ENCODE measurements at regions not wholly inside any gene's neighbourhood (a gene's known extent, or its start where the extent isn't known, plus 50 kb on each side); places are given as distances from the start of the nearest gene placed in this dataset.

- no peaks in the 10 kb centered on the region for H3K27me3 Mint-ChIP-seq
- no peaks in the 10 kb centered on the region for H3K4me1 Mint-ChIP-seq
- H3K4me3 ChIP-seq (ENCODE audit: low read depth, low read length): no peak overlapping the region
- no peak overlapping the region for H3K27ac ChIP-seq (ENCODE audit: insufficient read depth, low read length, poor library complexity, severe bottlenecking)
- no peaks in the 10 kb centered on the region for H3K9me3 Mint-ChIP-seq
- H3K27me3 ChIP-seq (ENCODE audit: control insufficient read depth, insufficient read depth, low read length): no peaks in the 10 kb centered on the region
- H3K9me3 ChIP-seq (ENCODE audit: control insufficient read depth in 2 of 2, low read length in 2 of 2): no peaks in the 10 kb centered on the region
- DNase-seq (no peak), ATAC-seq (ENCODE audit: low read depth in 2 of 2) (no peak)
- no peak overlapping the region for H3K27ac Mint-ChIP-seq
- H3K36me3 ChIP-seq (ENCODE audit: control insufficient read depth, insufficient read depth, low read length): no peaks in the 10 kb centered on the region
- H3K4me3 Mint-ChIP-seq: no peak overlapping the region
- no peaks in the 10 kb centered on the region for H3K36me3 Mint-ChIP-seq
- H3K4me1 ChIP-seq (ENCODE audit: control insufficient read depth, insufficient read depth, low read length, poor library complexity, severe bottlenecking): no peaks in the 10 kb centered on the region
These were observed 182.2 kb downstream of the AACS start for GRCh38 chr12:125247477-125247876.

- no peaks in the 10 kb centered on the region for H3K27me3 ChIP-seq (ENCODE audit: control insufficient read depth, insufficient read depth, low read length)
- H3K36me3 Mint-ChIP-seq: no peaks in the 10 kb centered on the region
- no peaks in the 10 kb centered on the region for H3K9me3 ChIP-seq (ENCODE audit: control insufficient read depth in 2 of 2, low read length in 2 of 2)
- no peaks in the 10 kb centered on the region for H3K9me3 Mint-ChIP-seq
- no peak overlapping the region for H3K4me3 ChIP-seq (ENCODE audit: low read depth, low read length)
- ATAC-seq (ENCODE audit: low read depth in 2 of 2) (no peak), DNase-seq (no peak)
- peaks cover 4% of the 10 kb centered on the region for H3K27me3 Mint-ChIP-seq
- H3K4me1 ChIP-seq (ENCODE audit: control insufficient read depth, insufficient read depth, low read length, poor library complexity, severe bottlenecking): no peaks in the 10 kb centered on the region
- no peaks in the 10 kb centered on the region for H3K36me3 ChIP-seq (ENCODE audit: control insufficient read depth, insufficient read depth, low read length)
- no peak overlapping the region for H3K27ac Mint-ChIP-seq
- H3K4me3 Mint-ChIP-seq: no peak overlapping the region
- H3K27ac ChIP-seq (ENCODE audit: insufficient read depth, low read length, poor library complexity, severe bottlenecking): no peak overlapping the region
- H3K4me1 Mint-ChIP-seq: no peaks in the 10 kb centered on the region
These were observed 184.0 kb downstream of the AACS start for GRCh38 chr12:125249066-125249824.

DNA sequence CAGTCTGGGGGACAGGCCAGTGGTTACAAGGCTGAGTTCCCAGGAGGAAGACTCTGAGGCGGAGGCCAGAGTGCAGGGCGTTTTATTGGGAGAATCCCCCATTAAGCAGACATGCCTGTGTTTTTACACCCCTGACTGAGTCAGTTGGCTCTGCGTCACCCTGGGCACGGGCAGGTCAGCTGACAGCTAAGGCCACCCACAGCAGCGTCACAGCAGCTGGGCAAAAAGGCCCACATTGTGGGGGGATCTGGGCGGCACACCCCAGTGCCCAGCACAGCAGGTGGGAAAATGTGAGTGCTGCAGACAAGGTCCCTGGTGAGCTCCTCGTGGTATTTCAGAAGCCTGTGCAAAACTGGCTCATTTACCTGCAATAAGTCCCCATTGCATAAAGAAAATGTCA, 184.7 kb downstream of the AACS start:
- no peak for ATAC-seq (ENCODE audit: low read depth in 2 of 2)
- H3K27me3 Mint-ChIP-seq: peaks cover 4% of the 10 kb centered on the region
- H3K4me3 Mint-ChIP-seq: no peak overlapping the region
- DNase-seq: no peak
- H3K27ac ChIP-seq (ENCODE audit: insufficient read depth, low read length, poor library complexity, severe bottlenecking): no peak overlapping the region
- no peaks in the 10 kb centered on the region for H3K27me3 ChIP-seq (ENCODE audit: control insufficient read depth, insufficient read depth, low read length)
- H3K4me1 Mint-ChIP-seq: no peaks in the 10 kb centered on the region
- H3K9me3 ChIP-seq (ENCODE audit: control insufficient read depth in 2 of 2, low read length in 2 of 2): no peaks in the 10 kb centered on the region
- no peak overlapping the region for H3K27ac Mint-ChIP-seq
- H3K36me3 Mint-ChIP-seq: no peaks in the 10 kb centered on the region
- H3K36me3 ChIP-seq (ENCODE audit: control insufficient read depth, insufficient read depth, low read length): no peaks in the 10 kb centered on the region
- no peaks in the 10 kb centered on the region for H3K9me3 Mint-ChIP-seq
- no peak overlapping the region for H3K4me3 ChIP-seq (ENCODE audit: low read depth, low read length)
- H3K4me1 ChIP-seq (ENCODE audit: control insufficient read depth, insufficient read depth, low read length, poor library complexity, severe bottlenecking): no peaks in the 10 kb centered on the region

GRCh38 chr12:125254236-125254635, 189.0 kb downstream of the AACS start:
- H3K4me1 Mint-ChIP-seq: no peaks in the 10 kb centered on the region
- no peak overlapping the region for H3K27ac ChIP-seq (ENCODE audit: insufficient read depth, low read length, poor library complexity, severe bottlenecking)
- H3K4me1 ChIP-seq (ENCODE audit: control insufficient read depth, insufficient read depth, low read length, poor library complexity, severe bottlenecking): no peaks in the 10 kb centered on the region
- no peak for ATAC-seq (ENCODE audit: low read depth in 2 of 2)
- no peaks in the 10 kb centered on the region for H3K36me3 Mint-ChIP-seq
- peaks cover 4% of the 10 kb centered on the region for H3K27me3 Mint-ChIP-seq
- no peaks in the 10 kb centered on the region for H3K9me3 ChIP-seq (ENCODE audit: control insufficient read depth in 2 of 2, low read length in 2 of 2)
- peak overlapping the region in 1 of 3 donors; percentile 81 for H3K27ac Mint-ChIP-seq
- H3K27me3 ChIP-seq (ENCODE audit: control insufficient read depth, insufficient read depth, low read length): no peaks in the 10 kb centered on the region
- peaks cover 0 to 4% (median 1%) of the 10 kb centered on the region in 7 donors for H3K9me3 Mint-ChIP-seq
- no peaks in the 10 kb centered on the region for H3K36me3 ChIP-seq (ENCODE audit: control insufficient read depth, insufficient read depth, low read length)
- DNase-seq: no peak
- H3K4me3 ChIP-seq (ENCODE audit: low read depth, low read length): no peak overlapping the region
- H3K4me3 Mint-ChIP-seq: no peak overlapping the region

DNA sequence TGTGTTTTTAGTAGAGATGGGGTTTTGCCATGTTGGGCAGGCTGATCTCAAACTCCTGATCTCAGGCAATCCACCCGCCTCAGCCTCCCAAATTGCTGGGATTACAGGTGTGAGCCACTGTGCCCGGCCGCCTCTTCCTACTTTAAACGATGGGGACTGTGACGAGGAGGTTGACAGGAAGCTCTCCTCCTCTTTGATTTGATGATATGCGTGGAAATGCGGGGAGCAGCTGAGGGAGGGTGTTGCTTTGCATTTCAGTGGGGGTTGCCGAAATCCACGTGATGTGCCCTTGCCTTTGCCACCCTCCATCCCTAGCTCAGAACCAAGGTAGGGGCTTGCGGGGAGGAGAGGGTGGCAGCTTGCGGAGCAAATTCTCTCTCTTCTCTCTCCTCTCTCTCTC, 189.6 kb downstream of the AACS start:
- H3K4me3 Mint-ChIP-seq: no peak overlapping the region
- H3K4me1 Mint-ChIP-seq: no peaks in the 10 kb centered on the region
- Histone ChIP-seq H3K27ac (ENCODE audit: insufficient read depth, low read length, poor library complexity, severe bottlenecking) (no peak overlapping the region), H3K9me3 (ENCODE audit: control insufficient read depth in 2 of 2, low read length in 2 of 2) (no peaks in the 10 kb centered on the region), H3K36me3 (ENCODE audit: control insufficient read depth, insufficient read depth, low read length) (no peaks in the 10 kb centered on the region), H3K4me3 (ENCODE audit: low read depth, low read length) (no peak overlapping the region), H3K27me3 (ENCODE audit: control insufficient read depth, insufficient read depth, low read length) (no peaks in the 10 kb centered on the region), H3K4me1 (ENCODE audit: control insufficient read depth, insufficient read depth, low read length, poor library complexity, severe bottlenecking) (no peaks in the 10 kb centered on the region)
- peaks cover 0 to 6% (median 1%) of the 10 kb centered on the region in 7 donors for H3K9me3 Mint-ChIP-seq
- H3K27me3 Mint-ChIP-seq: peaks cover 4% of the 10 kb centered on the region
- DNase-seq: no peak
- H3K36me3 Mint-ChIP-seq: no peaks in the 10 kb centered on the region
- no peak overlapping the region for H3K27ac Mint-ChIP-seq
- ATAC-seq (ENCODE audit: low read depth in 2 of 2): no peak

DNA sequence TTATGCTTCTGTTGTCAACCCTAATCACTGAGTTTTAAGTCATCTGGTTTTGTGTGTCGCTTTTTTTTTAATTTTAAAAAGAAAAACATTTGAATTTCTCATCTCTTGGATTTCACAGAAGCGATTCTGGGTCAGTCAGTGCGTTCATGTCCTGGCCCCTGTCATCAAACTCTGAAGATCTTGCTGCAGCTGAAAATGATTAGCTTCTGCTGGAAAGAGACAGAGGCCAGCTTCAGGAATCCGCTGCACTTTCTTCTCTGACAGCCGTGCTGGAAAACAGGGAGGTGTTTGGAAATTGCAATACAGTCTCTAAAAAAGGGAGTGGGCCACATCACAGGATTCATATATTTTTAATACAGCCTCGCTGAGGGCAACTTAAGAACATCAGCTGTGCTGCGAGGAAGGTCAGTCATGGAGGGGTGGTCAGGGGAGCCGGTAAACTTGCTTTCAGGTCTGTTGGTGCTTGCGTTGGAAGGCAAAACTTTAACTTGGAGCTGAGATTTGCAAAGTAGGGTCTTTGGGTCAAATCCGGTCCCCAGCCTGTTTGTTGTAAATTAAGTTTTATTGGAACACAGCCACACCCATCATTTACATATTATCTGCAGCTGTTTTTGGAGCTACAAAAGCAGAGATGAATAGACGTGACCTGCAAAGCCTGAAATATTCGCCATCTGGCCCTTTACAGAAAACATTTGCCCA, 190.8 kb downstream of the AACS start:
- H3K4me1 Mint-ChIP-seq: no peaks in the 10 kb centered on the region
- H3K27me3 ChIP-seq (ENCODE audit: control insufficient read depth, insufficient read depth, low read length): no peaks in the 10 kb centered on the region
- H3K4me3 Mint-ChIP-seq: no peak overlapping the region
- ATAC-seq (ENCODE audit: low read depth in 2 of 2): no peak
- H3K36me3 ChIP-seq (ENCODE audit: control insufficient read depth, insufficient read depth, low read length): no peaks in the 10 kb centered on the region
- no peaks in the 10 kb centered on the region for H3K9me3 ChIP-seq (ENCODE audit: control insufficient read depth in 2 of 2, low read length in 2 of 2)
- peaks cover 4% of the 10 kb centered on the region for H3K27me3 Mint-ChIP-seq
- DNase-seq: no peak
- no peaks in the 10 kb centered on the region for H3K4me1 ChIP-seq (ENCODE audit: control insufficient read depth, insufficient read depth, low read length, poor library complexity, severe bottlenecking)
- no peak overlapping the region for H3K4me3 ChIP-seq (ENCODE audit: low read depth, low read length)
- H3K27ac ChIP-seq (ENCODE audit: insufficient read depth, low read length, poor library complexity, severe bottlenecking): no peak overlapping the region
- H3K36me3 Mint-ChIP-seq: no peaks in the 10 kb centered on the region
- no peak overlapping the region for H3K27ac Mint-ChIP-seq
- peaks cover 0 to 6% (median 1%) of the 10 kb centered on the region in 7 donors for H3K9me3 Mint-ChIP-seq

DNA sequence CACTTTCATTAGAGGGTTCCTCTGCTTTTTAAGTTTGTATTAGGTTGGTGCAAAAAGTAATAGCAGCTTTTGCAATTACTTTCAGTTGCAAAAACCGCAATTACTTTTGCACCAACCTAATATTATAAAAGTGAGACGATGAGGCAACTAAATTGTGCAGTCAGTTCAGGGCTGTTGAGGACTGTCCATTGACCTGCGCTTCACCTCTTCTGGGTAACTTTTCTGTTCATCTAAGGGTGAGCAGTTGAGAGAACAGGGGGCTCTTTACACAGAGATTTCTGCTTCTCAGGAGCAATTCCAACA, 191.3 kb downstream of the AACS start:
- H3K27ac Mint-ChIP-seq: no peak overlapping the region
- H3K4me3 Mint-ChIP-seq: no peak overlapping the region
- H3K4me1 Mint-ChIP-seq: no peaks in the 10 kb centered on the region
- ATAC-seq (ENCODE audit: low read depth in 2 of 2): no peak
- no peaks in the 10 kb centered on the region for H3K36me3 ChIP-seq (ENCODE audit: control insufficient read depth, insufficient read depth, low read length)
- H3K9me3 ChIP-seq (ENCODE audit: control insufficient read depth in 2 of 2, low read length in 2 of 2): no peaks in the 10 kb centered on the region
- DNase-seq: no peak
- no peaks in the 10 kb centered on the region for H3K36me3 Mint-ChIP-seq
- H3K27ac ChIP-seq (ENCODE audit: insufficient read depth, low read length, poor library complexity, severe bottlenecking): no peak overlapping the region
- peaks cover 8% of the 10 kb centered on the region for H3K27me3 Mint-ChIP-seq
- H3K27me3 ChIP-seq (ENCODE audit: control insufficient read depth, insufficient read depth, low read length): no peaks in the 10 kb centered on the region
- no peaks in the 10 kb centered on the region for H3K4me1 ChIP-seq (ENCODE audit: control insufficient read depth, insufficient read depth, low read length, poor library complexity, severe bottlenecking)
- H3K9me3 Mint-ChIP-seq: peaks cover 0 to 6% (median 1%) of the 10 kb centered on the region in 7 donors
- H3K4me3 ChIP-seq (ENCODE audit: low read depth, low read length): no peak overlapping the region
